Activated CD8-positive, alpha-beta memory T cell treated with anti-CD3 and anti-CD28 coated beads, Interleukin-2, amount 10 ng/mL, durations not matched to agents 7 days and 5 days (primary cell): ENCODE measurements at regions not wholly inside any gene's neighbourhood (a gene's known extent, or its start where the extent isn't known, plus 50 kb on each side); places are given as distances from the start of the nearest gene placed in this dataset.

Source experiments
- ATAC-seq: fragments of 150-1000 bp; cut with Tn5 transposase; one replicate; pipeline ENCODE4 v1.10.0; 2021; ENCODE audit warnings: moderate library complexity
- CTCF ChIA-PET: fragments of 350-600 bp; sonication (Branson Sonifier 250); formaldehyde crosslinking; loops from one replicate; lab custom pipeline; 2021; ENCODE audit warnings: antibody characterized with exemption; lab: Charles Lee
- DNase-seq: peaks from one replicate; pipeline ENCODE4 v3.0.0-alpha.2; 2020
- H3K27ac Mint-ChIP-seq: one replicate; pipeline ENCODE4 v1.8.0; 2021; ENCODE audit warnings: mild to moderate bottlenecking, mixed read lengths
- H3K27me3 Mint-ChIP-seq: one replicate; pipeline ENCODE4 v1.8.0; 2021; ENCODE audit warnings: mixed read lengths
- H3K36me3 Mint-ChIP-seq: one replicate; pipeline ENCODE4 v1.8.0; 2021; ENCODE audit warnings: mild to moderate bottlenecking, mixed read lengths
- H3K4me1 Mint-ChIP-seq: one replicate; pipeline ENCODE4 v1.8.0; 2021; ENCODE audit warnings: mixed read lengths
- H3K4me3 Mint-ChIP-seq: one replicate; pipeline ENCODE4 v1.8.0; 2021; ENCODE audit warnings: mild to moderate bottlenecking, moderate library complexity, mixed read lengths
- H3K9me3 Mint-ChIP-seq: one replicate; pipeline ENCODE4 v1.8.0; 2022; ENCODE audit warnings: low read depth, mixed read lengths

DNA sequence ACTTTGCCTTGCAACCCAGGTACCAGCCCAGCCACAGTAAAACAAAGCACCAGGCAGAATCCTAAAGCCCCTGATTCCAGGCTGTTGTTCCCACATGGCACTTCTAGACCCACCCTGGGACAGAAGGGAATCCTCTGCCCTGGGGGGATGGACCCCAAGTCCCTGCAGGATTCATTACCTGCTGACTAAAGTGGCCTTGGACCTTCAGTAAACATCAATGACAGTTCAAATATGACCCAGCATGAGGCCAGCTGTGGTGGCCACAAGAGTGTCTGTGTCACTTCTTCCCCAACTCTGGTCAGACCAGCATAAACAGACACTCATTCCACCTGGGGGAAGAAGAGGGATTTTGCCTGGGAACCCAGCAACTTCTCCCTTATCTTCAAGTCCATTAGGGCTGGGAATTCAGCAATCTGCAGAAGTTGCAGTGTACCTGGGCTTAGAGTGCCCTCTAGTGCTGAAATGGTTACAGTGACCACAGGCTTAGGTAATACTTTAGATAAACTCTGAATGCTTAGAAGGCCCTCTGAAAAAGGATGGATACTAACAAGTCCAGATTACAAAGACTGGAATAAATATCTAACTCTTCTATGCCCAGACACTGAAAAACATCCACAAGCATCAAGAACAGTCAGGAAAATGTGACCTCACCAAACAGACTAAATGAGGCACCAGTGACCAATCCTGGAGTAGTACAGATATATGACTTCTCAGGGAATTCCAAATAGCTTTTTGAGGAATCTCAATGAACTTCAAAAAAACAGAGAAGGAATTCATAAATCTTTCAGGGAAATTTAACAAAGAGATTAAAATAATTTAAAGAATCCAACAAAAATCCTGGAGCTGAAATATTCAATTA is 108.5 kb upstream of the TMEM168 start:
- DNase-seq = peak; percentile 52
- Mint-ChIP-seq H3K9me3 (no peaks in the 10 kb centered on the region), H3K27ac (no peak overlapping the region), H3K36me3 (peaks cover 5% of the 10 kb centered on the region), H3K4me3 (no peak overlapping the region), H3K27me3 (no peaks in the 10 kb centered on the region), H3K4me1 (no peaks in the 10 kb centered on the region)
- CTCF ChIA-PET = interaction anchor here (0.6 to 2.5 kb wide), 5 partner anchors 9 to 391 kb away, joined by 3 to 15 read pairs (median 3); no protein-coding TSS in a partner anchor
- ATAC-seq = peak; percentile 51

DNA sequence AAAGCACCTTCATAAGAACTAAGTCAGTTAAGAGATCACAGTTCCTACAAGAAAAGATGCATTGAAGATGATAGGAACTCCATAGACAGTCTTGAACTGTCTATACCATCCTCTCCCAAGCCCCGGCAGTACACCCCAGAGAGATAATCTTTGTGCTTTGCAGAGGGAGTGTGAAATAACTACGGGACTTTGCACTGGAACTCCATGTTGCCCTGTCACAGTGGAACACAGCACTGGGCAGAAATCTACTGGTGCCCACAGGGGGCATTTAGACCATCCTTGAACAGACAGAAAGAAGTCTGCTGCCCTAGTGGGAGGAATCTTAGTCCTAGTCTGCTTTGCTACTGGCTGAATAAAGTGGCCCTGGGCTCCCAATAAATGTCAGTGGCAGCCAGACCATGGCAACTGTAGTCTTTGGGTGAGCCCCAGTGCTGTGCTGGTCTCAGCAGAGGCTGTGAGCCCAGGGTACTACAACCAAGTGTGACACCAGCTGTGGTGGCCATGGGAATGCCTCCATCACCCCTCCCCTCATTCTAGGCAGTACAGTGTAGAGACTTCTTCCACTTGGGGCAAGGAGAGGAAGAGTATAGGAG is 107.7 kb upstream of the TMEM168 start:
- Mint-ChIP-seq H3K4me1 (no peaks in the 10 kb centered on the region), H3K27ac (no peak overlapping the region), H3K36me3 (peaks cover 3% of the 10 kb centered on the region), H3K27me3 (no peaks in the 10 kb centered on the region), H3K9me3 (no peaks in the 10 kb centered on the region), H3K4me3 (no peak overlapping the region)
- no peak for ATAC-seq
- CTCF ChIA-PET = interaction anchor here (0.6 to 2.5 kb wide), 2 partner anchors 348 to 397 kb away, joined by 3 to 15 read pairs; no protein-coding TSS in a partner anchor
- DNase-seq = no peak

DNA sequence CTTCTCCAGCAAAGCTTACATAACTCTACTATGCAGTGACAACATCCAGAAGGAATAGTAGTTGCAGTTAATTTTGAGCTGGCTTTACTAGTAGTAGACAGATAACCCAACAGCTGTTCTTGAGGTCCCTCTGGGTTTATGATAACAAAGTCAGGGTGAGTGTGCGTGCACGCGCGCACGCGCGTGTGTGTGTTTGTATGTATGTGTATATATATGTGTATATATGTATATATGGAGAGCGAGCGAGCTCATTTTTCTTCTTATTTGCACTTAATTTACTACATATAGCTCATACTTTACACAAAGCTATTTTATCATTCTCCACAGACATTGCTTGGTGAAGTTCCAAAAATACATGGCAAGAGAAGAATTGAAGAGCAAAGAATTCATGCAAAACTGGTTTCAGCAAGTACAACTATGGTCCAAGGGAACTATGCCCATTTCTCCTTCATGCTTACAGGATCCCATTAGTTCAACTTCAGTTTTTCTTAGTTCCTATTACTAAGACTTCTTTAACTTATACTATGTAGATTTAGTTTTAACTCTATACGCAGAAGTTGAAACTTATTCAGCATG is 105.9 kb upstream of the TMEM168 start:
- ATAC-seq (no peak), DNase-seq (no peak)
- CTCF ChIA-PET = interaction anchor here (1.2 kb wide), 1 partner anchor 346 kb away, joined by 5 read pairs; no protein-coding TSS in a partner anchor
- Mint-ChIP-seq H3K27me3 (no peaks in the 10 kb centered on the region), H3K9me3 (no peaks in the 10 kb centered on the region), H3K4me3 (no peak overlapping the region), H3K36me3 (peaks cover 8% of the 10 kb centered on the region), H3K4me1 (no peaks in the 10 kb centered on the region), H3K27ac (no peak overlapping the region)

GRCh38 chr7:112892263-112892662 is 102.1 kb upstream of the TMEM168 start:
- DNase-seq = no peak
- Mint-ChIP-seq H3K36me3 (peaks cover 11% of the 10 kb centered on the region), H3K27ac (no peak overlapping the region), H3K4me1 (no peaks in the 10 kb centered on the region), H3K9me3 (no peaks in the 10 kb centered on the region), H3K4me3 (no peak overlapping the region), H3K27me3 (no peaks in the 10 kb centered on the region)
- CTCF ChIA-PET = no interaction called here
- ATAC-seq = no peak

DNA sequence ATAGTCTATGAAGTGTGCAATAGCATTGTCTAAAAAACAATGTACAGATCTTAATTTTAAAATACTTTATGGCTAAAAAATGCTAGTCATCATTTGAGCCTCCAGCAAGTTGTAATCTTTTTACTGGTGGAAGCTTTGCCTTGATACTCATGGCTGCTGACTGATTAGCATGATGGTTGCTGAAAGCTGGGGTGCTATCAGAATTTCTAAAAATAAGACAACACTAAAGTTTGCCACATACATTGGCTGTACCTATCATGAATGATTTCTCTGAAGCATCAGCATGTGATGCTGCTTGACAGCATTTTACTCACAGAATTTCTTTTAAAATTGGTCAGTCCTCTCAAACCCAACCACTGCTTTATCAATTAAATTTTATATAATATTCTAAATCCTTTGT is 101.5 kb upstream of the TMEM168 start:
- H3K27me3 Mint-ChIP-seq = no peaks in the 10 kb centered on the region

DNA sequence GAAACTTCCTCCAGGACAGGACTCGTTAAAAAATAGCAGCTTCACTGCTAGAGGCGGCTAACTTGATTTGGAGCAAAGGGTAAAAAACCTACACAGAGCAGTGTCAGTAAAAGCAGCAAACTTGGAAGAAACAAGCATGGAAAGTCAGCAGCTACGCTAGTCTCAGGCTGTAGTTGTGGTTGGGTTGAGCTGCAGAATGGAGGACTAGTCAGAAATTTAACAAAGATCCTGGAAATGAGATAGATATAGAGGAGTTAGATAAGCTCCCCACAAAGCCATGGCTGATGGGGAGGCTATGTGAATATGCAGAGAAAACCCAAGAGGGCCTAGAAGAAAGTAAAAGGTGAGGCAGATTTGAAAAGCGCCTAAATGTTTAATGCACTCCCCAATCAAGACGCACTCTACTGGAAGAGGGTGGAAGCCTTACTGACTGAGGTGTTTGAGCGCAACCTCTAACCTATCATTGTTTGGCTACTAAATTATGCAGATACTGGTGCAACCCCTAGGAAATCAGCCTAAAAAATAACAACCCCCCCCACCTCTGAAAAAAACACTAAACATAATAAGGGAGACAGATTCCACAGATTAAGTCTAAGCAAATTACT is 99.7 kb upstream of the TMEM168 start:
- ATAC-seq (no peak), DNase-seq (no peak)
- Mint-ChIP-seq H3K9me3 (no peaks in the 10 kb centered on the region), H3K27ac (no peak overlapping the region), H3K27me3 (no peaks in the 10 kb centered on the region), H3K36me3 (peaks cover 16% of the 10 kb centered on the region), H3K4me1 (no peaks in the 10 kb centered on the region), H3K4me3 (no peak overlapping the region)
- CTCF ChIA-PET = no interaction called here

More for the DNA sequence above, 101.5 kb upstream of the TMEM168 start:
- Mint-ChIP-seq H3K36me3 (peaks cover 11% of the 10 kb centered on the region), H3K27ac (no peak overlapping the region), H3K4me3 (no peak overlapping the region), H3K9me3 (no peaks in the 10 kb centered on the region), H3K4me1 (no peaks in the 10 kb centered on the region)
- ATAC-seq (no peak), DNase-seq (no peak)
- CTCF ChIA-PET = no interaction called here

GRCh38 chr7:112889268-112889667 is 99.1 kb upstream of the TMEM168 start:
- Mint-ChIP-seq H3K4me3 (no peak overlapping the region), H3K27me3 (no peaks in the 10 kb centered on the region), H3K27ac (no peak overlapping the region), H3K4me1 (no peaks in the 10 kb centered on the region), H3K36me3 (peaks cover 14% of the 10 kb centered on the region), H3K9me3 (no peaks in the 10 kb centered on the region)
- no peak for DNase-seq
- no peak for ATAC-seq
- CTCF ChIA-PET = no interaction called here

- CTCF ChIA-PET = no interaction called here
- no peaks in the 10 kb centered on the region for H3K27me3 Mint-ChIP-seq
- H3K4me3 Mint-ChIP-seq = no peak overlapping the region
- no peaks in the 10 kb centered on the region for H3K9me3 Mint-ChIP-seq
- H3K36me3 Mint-ChIP-seq = peaks cover 14% of the 10 kb centered on the region
- no peaks in the 10 kb centered on the region for H3K4me1 Mint-ChIP-seq
- DNase-seq (no peak), ATAC-seq (no peak)
- no peak overlapping the region for H3K27ac Mint-ChIP-seq
Observed at GRCh38 chr7:112888781-112889180, 98.6 kb upstream of the TMEM168 start.

- CTCF ChIA-PET = no interaction called here
- DNase-seq (no peak), ATAC-seq (no peak)
- H3K4me3 Mint-ChIP-seq = no peak overlapping the region
- no peak overlapping the region for H3K27ac Mint-ChIP-seq
- H3K36me3 Mint-ChIP-seq = peaks cover 19% of the 10 kb centered on the region
- no peaks in the 10 kb centered on the region for H3K9me3 Mint-ChIP-seq
- no peaks in the 10 kb centered on the region for H3K27me3 Mint-ChIP-seq
- no peaks in the 10 kb centered on the region for H3K4me1 Mint-ChIP-seq
Observed at GRCh38 chr7:112887976-112888375, 97.8 kb upstream of the TMEM168 start.

- DNase-seq (no peak), ATAC-seq (no peak)
- Mint-ChIP-seq H3K4me3 (no peak overlapping the region), H3K9me3 (no peaks in the 10 kb centered on the region), H3K36me3 (peaks cover 16% of the 10 kb centered on the region), H3K27me3 (no peaks in the 10 kb centered on the region), H3K4me1 (no peaks in the 10 kb centered on the region), H3K27ac (no peak overlapping the region)
- CTCF ChIA-PET = no interaction called here
Observed at GRCh38 chr7:112887337-112887736, 97.1 kb upstream of the TMEM168 start.

- Mint-ChIP-seq H3K27me3 (no peaks in the 10 kb centered on the region), H3K4me3 (no peak overlapping the region), H3K9me3 (no peaks in the 10 kb centered on the region), H3K36me3 (peaks cover 14% of the 10 kb centered on the region), H3K27ac (no peak overlapping the region), H3K4me1 (no peaks in the 10 kb centered on the region)
- CTCF ChIA-PET = no interaction called here
- DNase-seq (no peak), ATAC-seq (no peak)
Observed at GRCh38 chr7:112886208-112886607, 96.0 kb upstream of the TMEM168 start.

DNA sequence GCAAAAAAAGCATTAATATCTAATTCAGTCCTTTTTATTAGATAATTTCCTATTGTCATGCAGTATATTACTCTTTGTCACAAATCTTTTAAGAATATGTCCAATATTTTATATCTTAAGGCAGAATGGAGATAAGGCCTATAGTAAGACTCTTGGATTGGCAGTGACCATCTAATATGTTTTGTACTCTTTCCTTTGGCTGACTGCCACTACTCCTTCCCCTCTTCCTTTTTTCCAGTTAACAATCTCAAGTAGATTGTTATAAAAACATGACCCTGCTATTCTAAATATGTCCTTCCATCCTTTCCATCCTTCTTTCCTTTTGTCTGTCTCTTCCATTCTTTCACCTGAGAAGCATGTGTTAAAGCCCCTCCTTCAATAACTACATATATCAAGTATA is 92.8 kb upstream of the TMEM168 start:
- Mint-ChIP-seq H3K4me3 (no peak overlapping the region), H3K4me1 (no peaks in the 10 kb centered on the region), H3K27me3 (no peaks in the 10 kb centered on the region), H3K27ac (no peak overlapping the region), H3K36me3 (peaks cover 11% of the 10 kb centered on the region), H3K9me3 (no peaks in the 10 kb centered on the region)
- DNase-seq (no peak), ATAC-seq (no peak)
- CTCF ChIA-PET = no interaction called here

GRCh38 chr7:112882511-112882910 is 92.3 kb upstream of the TMEM168 start:
- Mint-ChIP-seq H3K36me3 (peaks cover 11% of the 10 kb centered on the region), H3K27ac (no peak overlapping the region), H3K4me1 (no peaks in the 10 kb centered on the region), H3K27me3 (no peaks in the 10 kb centered on the region), H3K4me3 (no peak overlapping the region), H3K9me3 (no peaks in the 10 kb centered on the region)
- CTCF ChIA-PET = no interaction called here
- no peak for DNase-seq
- ATAC-seq = no peak
